Astrocyte (in vitro differentiated cells and primary cell): ENCODE measurements at regions not wholly inside any gene's neighbourhood (a gene's known extent, or its start where the extent isn't known, plus 50 kb on each side); places are given as distances from the start of the nearest gene placed in this dataset.

ENCODE experiments used
- DNase-seq: peaks from one replicate; pipeline ENCODE4 v3.0.0-alpha.2; 2010; ENCODE audit warnings: low read depth
- FAIRE-seq: peaks from 2 replicates; lab custom pipeline; 2011; peaks lifted over from hg19 to GRCh38; lab: Jason Lieb, UNC
- H2AFZ ChIP-seq: 2 replicates; pipeline ENCODE4 v1.6.0; 2012; ENCODE audit warnings: low read depth, low read length, inconsistent platforms
- H3K27ac ChIP-seq: 2 replicates; pipeline ENCODE4 v1.5.1; 2011; ENCODE audit warnings: low read depth, low read length, inconsistent platforms
- H3K27me3 ChIP-seq: 2 replicates; pipeline ENCODE4 v1.6.0; 2011; ENCODE audit warnings: low read length, inconsistent platforms; ENCODE audit not compliant: insufficient read depth
- H3K36me3 ChIP-seq: 2 replicates; pipeline ENCODE4 v1.5.1; 2011; ENCODE audit warnings: low read length, inconsistent platforms; ENCODE audit not compliant: insufficient read depth
- H3K4me1 ChIP-seq: 2 replicates; pipeline ENCODE4 v1.5.1; 2011; ENCODE audit warnings: low read length, inconsistent platforms; ENCODE audit not compliant: insufficient read depth
- H3K4me2 ChIP-seq: 2 replicates; pipeline ENCODE4 v1.6.0; 2012; ENCODE audit warnings: low read length, inconsistent platforms
- H3K4me3 ChIP-seq: 2 replicates; pipeline ENCODE4 v1.5.1; 2011; ENCODE audit warnings: low read depth, mild to moderate bottlenecking, low read length, inconsistent platforms; ENCODE audit not compliant: insufficient read depth
- H3K79me2 ChIP-seq: 2 replicates; pipeline ENCODE4 v1.6.0; 2012; ENCODE audit warnings: mild to moderate bottlenecking, low read length, inconsistent platforms; ENCODE audit not compliant: insufficient read depth
- H3K9ac ChIP-seq: 2 replicates; pipeline ENCODE4 v1.6.0; 2012; ENCODE audit warnings: mild to moderate bottlenecking, low read length, inconsistent platforms
- H3K9me3 ChIP-seq: 2 replicates; pipeline ENCODE4 v1.5.1; 2012; ENCODE audit warnings: low read depth, mild to moderate bottlenecking, low read length, inconsistent platforms; ENCODE audit not compliant: insufficient read depth
- H4K20me1 ChIP-seq: 2 replicates; pipeline ENCODE4 v1.6.0; 2012; ENCODE audit warnings: low read length, inconsistent platforms; ENCODE audit not compliant: insufficient read depth
- H3K27ac Mint-ChIP-seq: one replicate; pipeline ENCODE4 v1.8.0; 2021; ENCODE audit warnings: mild to moderate bottlenecking, mixed read lengths; ENCODE audit not compliant: unreplicated experiment
- H3K27me3 Mint-ChIP-seq: one replicate; pipeline ENCODE4 v1.8.0; 2021; ENCODE audit warnings: low read depth, mixed read lengths; ENCODE audit not compliant: unreplicated experiment
- H3K36me3 Mint-ChIP-seq: one replicate; pipeline ENCODE4 v1.8.0; 2021; ENCODE audit warnings: low read depth, mixed read lengths; ENCODE audit not compliant: unreplicated experiment
- H3K4me1 Mint-ChIP-seq: one replicate; pipeline ENCODE4 v1.8.0; 2021; ENCODE audit warnings: low read depth, mixed read lengths; ENCODE audit not compliant: unreplicated experiment
- H3K4me3 Mint-ChIP-seq: one replicate; pipeline ENCODE4 v1.8.0; 2021; ENCODE audit warnings: mild to moderate bottlenecking, moderate library complexity, mixed read lengths; ENCODE audit not compliant: unreplicated experiment
- H3K9me3 Mint-ChIP-seq: one replicate; pipeline ENCODE4 v1.8.0; 2021; ENCODE audit warnings: mild to moderate bottlenecking, mixed read lengths; ENCODE audit not compliant: unreplicated experiment
- EZH2 ChIP-seq: IDR thresholded peaks from 2 replicates; pipeline ENCODE4 v1.6.1; 2012; ENCODE audit warnings: mild to moderate bottlenecking, low read length, inconsistent platforms; ENCODE audit not compliant: insufficient read depth
- TF ChIP-seq, protein P1 (sequence below): IDR thresholded peaks from 2 replicates; pipeline ENCODE4 v1.5.1; 2011; ENCODE audit warnings: low read depth, mild to moderate bottlenecking, inconsistent platforms, low read length, moderate library complexity; ENCODE audit not compliant: insufficient read depth

DNA sequence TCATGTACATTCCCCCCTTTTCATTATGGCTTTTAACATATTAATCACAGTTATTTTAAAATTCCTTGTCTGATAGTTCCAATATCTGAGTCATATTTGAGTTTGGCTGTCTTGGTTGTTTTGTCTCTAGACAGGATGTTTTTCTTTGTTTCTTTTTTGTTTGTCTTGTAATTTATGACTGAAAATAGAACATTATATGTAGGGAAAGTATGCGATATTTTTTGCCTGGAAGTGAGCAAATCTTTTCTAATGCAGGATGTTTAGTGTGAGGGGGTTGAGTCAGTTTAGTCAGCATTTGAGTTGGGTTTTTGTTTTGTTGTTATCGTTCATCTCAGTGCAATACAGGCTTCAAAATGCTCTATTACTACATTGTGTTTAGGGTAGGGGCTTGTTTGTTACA is 239.7 kb downstream of the SNAPC1 start:
- Histone ChIP-seq H3K4me3 (no peak overlapping the region), H3K9me3 (no peaks in the 10 kb centered on the region), H3K9ac (peak overlapping the region; percentile 45), H3K27me3 (no peaks in the 10 kb centered on the region), H4K20me1 (no peaks in the 10 kb centered on the region), H3K4me2 (peak overlapping the region; percentile 36), H2AFZ (no peak overlapping the region), H3K27ac (peak overlapping the region; percentile 62), H3K36me3 (no peaks in the 10 kb centered on the region), H3K4me1 (no peaks in the 10 kb centered on the region), H3K79me2 (no peaks in the 10 kb centered on the region)
- no peak overlapping the region for H3K4me3 Mint-ChIP-seq
- TF ChIP-seq, protein P1, sequence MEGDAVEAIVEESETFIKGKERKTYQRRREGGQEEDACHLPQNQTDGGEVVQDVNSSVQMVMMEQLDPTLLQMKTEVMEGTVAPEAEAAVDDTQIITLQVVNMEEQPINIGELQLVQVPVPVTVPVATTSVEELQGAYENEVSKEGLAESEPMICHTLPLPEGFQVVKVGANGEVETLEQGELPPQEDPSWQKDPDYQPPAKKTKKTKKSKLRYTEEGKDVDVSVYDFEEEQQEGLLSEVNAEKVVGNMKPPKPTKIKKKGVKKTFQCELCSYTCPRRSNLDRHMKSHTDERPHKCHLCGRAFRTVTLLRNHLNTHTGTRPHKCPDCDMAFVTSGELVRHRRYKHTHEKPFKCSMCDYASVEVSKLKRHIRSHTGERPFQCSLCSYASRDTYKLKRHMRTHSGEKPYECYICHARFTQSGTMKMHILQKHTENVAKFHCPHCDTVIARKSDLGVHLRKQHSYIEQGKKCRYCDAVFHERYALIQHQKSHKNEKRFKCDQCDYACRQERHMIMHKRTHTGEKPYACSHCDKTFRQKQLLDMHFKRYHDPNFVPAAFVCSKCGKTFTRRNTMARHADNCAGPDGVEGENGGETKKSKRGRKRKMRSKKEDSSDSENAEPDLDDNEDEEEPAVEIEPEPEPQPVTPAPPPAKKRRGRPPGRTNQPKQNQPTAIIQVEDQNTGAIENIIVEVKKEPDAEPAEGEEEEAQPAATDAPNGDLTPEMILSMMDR, result no peak
- no peak for TF ChIP-seq EZH2
- H3K4me1 Mint-ChIP-seq, result no peaks in the 10 kb centered on the region
- DNase-seq (no peak), FAIRE-seq (peak; percentile 13)
- peaks cover 10% of the 10 kb centered on the region for H3K9me3 Mint-ChIP-seq
- no peaks in the 10 kb centered on the region for H3K27me3 Mint-ChIP-seq
- H3K36me3 Mint-ChIP-seq, result no peaks in the 10 kb centered on the region
- H3K27ac Mint-ChIP-seq, result no peak overlapping the region

DNA sequence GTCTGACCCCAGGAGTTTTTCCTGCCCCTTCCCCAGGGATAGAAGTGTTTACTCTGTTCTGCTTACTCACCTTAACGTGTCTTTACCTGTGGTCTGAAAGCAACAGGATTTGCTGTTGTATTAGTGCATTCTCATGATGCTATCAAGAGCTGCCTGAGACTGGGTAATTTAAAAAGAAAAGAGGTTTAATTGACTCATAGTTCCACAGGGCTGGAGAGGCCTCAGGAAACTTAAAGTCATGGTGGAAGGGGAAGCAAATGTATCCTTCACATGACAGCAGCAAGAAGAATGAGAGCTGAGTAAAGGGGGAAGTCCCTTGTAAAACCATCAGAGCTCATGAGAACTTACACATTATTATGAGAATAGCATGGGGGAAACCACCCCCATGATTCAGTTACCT is 240.4 kb downstream of the SNAPC1 start:
- FAIRE-seq (no peak), DNase-seq (no peak)
- H3K4me3 Mint-ChIP-seq, result no peak overlapping the region
- no peaks in the 10 kb centered on the region for H3K4me1 ChIP-seq
- H3K27ac Mint-ChIP-seq, result no peak overlapping the region
- peaks cover 10% of the 10 kb centered on the region for H3K9me3 Mint-ChIP-seq
- H3K27ac ChIP-seq, result peak overlapping the region; percentile 62
- no peak overlapping the region for H3K4me3 ChIP-seq
- H3K4me2 ChIP-seq, result peak overlapping the region; percentile 36
- H3K27me3 Mint-ChIP-seq, result no peaks in the 10 kb centered on the region
- H4K20me1 ChIP-seq, result no peaks in the 10 kb centered on the region
- H3K36me3 ChIP-seq, result no peaks in the 10 kb centered on the region
- H3K4me1 Mint-ChIP-seq, result no peaks in the 10 kb centered on the region
- no peaks in the 10 kb centered on the region for H3K79me2 ChIP-seq
- H3K9me3 ChIP-seq, result no peaks in the 10 kb centered on the region
- no peaks in the 10 kb centered on the region for H3K36me3 Mint-ChIP-seq
- peak overlapping the region; percentile 45 for H3K9ac ChIP-seq
- H3K27me3 ChIP-seq, result no peaks in the 10 kb centered on the region
- no peak overlapping the region for H2AFZ ChIP-seq
- no peak for TF ChIP-seq EZH2
- TF ChIP-seq, protein P1, result no peak

DNA sequence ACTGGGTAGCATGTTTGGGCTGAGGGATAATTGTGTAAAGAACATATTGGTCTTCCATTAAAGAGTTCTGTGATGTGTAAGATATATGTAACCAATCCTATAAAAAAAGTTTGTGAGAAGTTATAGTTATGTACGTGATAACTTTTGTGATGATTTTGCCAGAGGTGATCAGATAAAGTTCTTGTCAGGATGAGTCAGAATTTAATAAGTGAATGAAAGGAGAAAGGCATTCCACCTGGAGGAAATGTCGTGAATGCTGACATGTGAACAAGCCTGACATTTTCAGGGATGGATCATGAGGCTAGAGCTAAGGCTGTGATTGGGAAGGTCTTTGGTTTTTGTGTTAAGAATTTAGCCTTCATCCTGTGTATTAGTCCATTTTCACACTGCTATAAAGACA is 241.5 kb downstream of the SNAPC1 start:
- H3K4me2 ChIP-seq, result no peak overlapping the region
- no peak overlapping the region for H2AFZ ChIP-seq
- Mint-ChIP-seq H3K4me1 (no peaks in the 10 kb centered on the region), H3K36me3 (no peaks in the 10 kb centered on the region), H3K9me3 (peaks cover 10% of the 10 kb centered on the region), H3K27ac (no peak overlapping the region), H3K27me3 (no peaks in the 10 kb centered on the region), H3K4me3 (no peak overlapping the region)
- no peaks in the 10 kb centered on the region for H3K36me3 ChIP-seq
- no peaks in the 10 kb centered on the region for H3K27me3 ChIP-seq
- H3K9me3 ChIP-seq, result no peaks in the 10 kb centered on the region
- DNase-seq (no peak), FAIRE-seq (no peak)
- no peaks in the 10 kb centered on the region for H3K4me1 ChIP-seq
- no peaks in the 10 kb centered on the region for H4K20me1 ChIP-seq
- H3K79me2 ChIP-seq, result no peaks in the 10 kb centered on the region
- H3K4me3 ChIP-seq, result no peak overlapping the region
- H3K27ac ChIP-seq, result no peak overlapping the region
- H3K9ac ChIP-seq, result no peak overlapping the region
- TF ChIP-seq, protein P1, result no peak
- no peak for TF ChIP-seq EZH2
